H9 (cell line): ENCODE measurements at regions not wholly inside any gene's neighbourhood (a gene's known extent, or its start where the extent isn't known, plus 50 kb on each side); places are given as distances from the start of the nearest gene placed in this dataset.

ENCODE experiments used
- DNase-seq: peaks from one replicate; pipeline ENCODE4 v3.0.0-alpha.2; 2017
- H2AFZ ChIP-seq: one replicate; pipeline ENCODE4 v1.6.1; 2013; ENCODE audit warnings: mild to moderate bottlenecking, low read length, control low read depth, moderate library complexity
- H2AK5ac ChIP-seq: 2 replicates; pipeline ENCODE4 v1.6.1; 2013; ENCODE audit warnings: low read length, control low read depth, mixed read lengths; ENCODE audit not compliant: insufficient read length
- H2BK120ac ChIP-seq: one replicate; pipeline ENCODE4 v1.6.1; 2013; ENCODE audit warnings: low read depth, mild to moderate bottlenecking, low read length, control low read depth, inconsistent platforms; ENCODE audit not compliant: poor library complexity, severe bottlenecking
- H2BK12ac ChIP-seq: 2 replicates; pipeline ENCODE4 v1.6.1; 2013; ENCODE audit warnings: low read length, control low read depth, mixed read lengths, low read depth; ENCODE audit not compliant: insufficient read length
- H2BK15ac ChIP-seq: 2 replicates; pipeline ENCODE4 v1.6.1; 2013; ENCODE audit warnings: low read depth, low read length, control low read depth
- H2BK20ac ChIP-seq: one replicate; pipeline ENCODE4 v1.6.1; 2013; ENCODE audit warnings: low read depth, mild to moderate bottlenecking, low read length, control low read depth, inconsistent platforms; ENCODE audit not compliant: poor library complexity, severe bottlenecking
- H2BK5ac ChIP-seq: 2 replicates; pipeline ENCODE4 v1.6.1; 2013; ENCODE audit warnings: low read length, control low read depth, mixed read lengths; ENCODE audit not compliant: insufficient read length
- H3K14ac ChIP-seq: 2 replicates; pipeline ENCODE4 v1.6.1; 2013; ENCODE audit warnings: low read length, control low read depth; ENCODE audit not compliant: insufficient read depth
- H3K18ac ChIP-seq: 2 replicates; pipeline ENCODE4 v1.6.1; 2013; ENCODE audit warnings: low read depth, mild to moderate bottlenecking, mixed read lengths, low read length, control low read depth; ENCODE audit not compliant: insufficient read length
- H3K23ac ChIP-seq: 2 replicates; pipeline ENCODE4 v1.6.1; 2013; ENCODE audit warnings: low read length, control low read depth, mixed read lengths, low read depth; ENCODE audit not compliant: insufficient read length
- H3K23me2 ChIP-seq: 2 replicates; pipeline ENCODE4 v1.6.1; 2013; ENCODE audit warnings: low read depth, mild to moderate bottlenecking, mixed read lengths, low read length, control low read depth; ENCODE audit not compliant: insufficient read length, poor library complexity, severe bottlenecking
- H3K27ac ChIP-seq: 2 replicates; pipeline ENCODE4 v1.5.1; 2013; ENCODE audit warnings: low read length, control low read depth, mixed read lengths, low read depth; ENCODE audit not compliant: insufficient read length
- H3K27me3 ChIP-seq: 2 replicates; pipeline ENCODE4 v1.6.1; 2013; ENCODE audit warnings: low read length, control low read depth, inconsistent platforms; ENCODE audit not compliant: insufficient read depth
- H3K4ac ChIP-seq: 2 replicates; pipeline ENCODE4 v1.6.1; 2013; ENCODE audit warnings: low read depth, mild to moderate bottlenecking, control low read depth, inconsistent platforms, low read length, moderate library complexity
- H3K4me1 ChIP-seq: 2 replicates; pipeline ENCODE4 v1.6.1; 2013; ENCODE audit warnings: low read length, control low read depth, inconsistent platforms; ENCODE audit not compliant: insufficient read depth
- H3K4me2 ChIP-seq: 2 replicates; pipeline ENCODE4 v1.6.1; 2013; ENCODE audit warnings: low read length, control low read depth, mixed read lengths; ENCODE audit not compliant: insufficient read length, insufficient read depth
- H3K56ac ChIP-seq: 2 replicates; pipeline ENCODE4 v1.6.1; 2013; ENCODE audit warnings: low read depth, mild to moderate bottlenecking, mixed read lengths, low read length, control low read depth; ENCODE audit not compliant: insufficient read length
- H3K79me1 ChIP-seq: 2 replicates; pipeline ENCODE4 v1.6.1; 2013; ENCODE audit warnings: low read depth, mild to moderate bottlenecking, moderate library complexity, low read length, control low read depth, inconsistent platforms; ENCODE audit not compliant: insufficient read depth, poor library complexity, severe bottlenecking
- H3K79me2 ChIP-seq: 2 replicates; pipeline ENCODE4 v1.6.1; 2013; ENCODE audit warnings: low read length, control low read depth, inconsistent platforms; ENCODE audit not compliant: insufficient read depth
- H3K9ac ChIP-seq: 2 replicates; pipeline ENCODE4 v1.6.1; 2013; ENCODE audit warnings: low read length, control low read depth, mixed read lengths; ENCODE audit not compliant: insufficient read length; ENCODE audit errors: extremely low read depth
- H3K9me3 ChIP-seq: one replicate; pipeline ENCODE4 v1.6.1; 2013; ENCODE audit warnings: low read depth, low read length, inconsistent platforms; ENCODE audit not compliant: control insufficient read depth
- H3T11ph ChIP-seq: one replicate; pipeline ENCODE4 v1.6.1; 2013; ENCODE audit warnings: mild to moderate bottlenecking, low read length, control low read depth, inconsistent platforms
- H4K20me1 ChIP-seq: one replicate; pipeline ENCODE4 v1.6.1; 2013; ENCODE audit not compliant: control insufficient read depth, insufficient read length, insufficient read depth
- H4K5ac ChIP-seq: 2 replicates; pipeline ENCODE4 v1.6.1; 2013; ENCODE audit warnings: low read depth, mild to moderate bottlenecking, mixed read lengths, low read length, control low read depth; ENCODE audit not compliant: insufficient read length
- H4K8ac ChIP-seq: replicated peaks from 2 replicates; pipeline ENCODE4 v1.6.1; 2013; ENCODE audit warnings: low read length, control low read depth, mixed read lengths, low read depth; ENCODE audit not compliant: insufficient read length
- H4K91ac ChIP-seq: 2 replicates; pipeline ENCODE4 v1.6.1; 2013; ENCODE audit warnings: low read depth, mild to moderate bottlenecking, moderate library complexity, mixed read lengths, low read length, control low read depth; ENCODE audit not compliant: insufficient read length
- H3K27ac Mint-ChIP-seq, 3 experiments: 2 replicates in 2 of 3; 3 replicates in 1 of 3; pipeline ENCODE4 v1.8.0; 2020 to 2021; ENCODE audit warnings: mixed read lengths in 3 of 3, mild to moderate bottlenecking in 1 of 3, moderate library complexity in 1 of 3
- H3K27me3 Mint-ChIP-seq: 2 replicates; pipeline ENCODE4 v1.8.0; 2021; ENCODE audit warnings: low read depth, mild to moderate bottlenecking, moderate library complexity, mixed read lengths
- H3K36me3 Mint-ChIP-seq, 3 experiments: 2 replicates in 2 of 3; 3 replicates in 1 of 3; pipeline ENCODE4 v1.8.0; 2020 to 2021; ENCODE audit warnings: low read depth in 3 of 3, mixed read lengths in 3 of 3; ENCODE audit not compliant: insufficient read depth in 1 of 3
- H3K4me1 Mint-ChIP-seq, 2 experiments: 2 replicates each; pipeline ENCODE4 v1.8.0; 2020; ENCODE audit warnings: mixed read lengths in 2 of 2
- H3K4me3 Mint-ChIP-seq, 2 experiments: 2 replicates in 1 of 2; 3 replicates in 1 of 2; pipeline ENCODE4 v1.8.0; 2020 to 2021; ENCODE audit warnings: mild to moderate bottlenecking in 2 of 2, mixed read lengths in 2 of 2, moderate library complexity in 1 of 2
- H3K9me3 Mint-ChIP-seq, 2 experiments: 2 replicates in 1 of 2; 3 replicates in 1 of 2; pipeline ENCODE4 v1.8.0; 2020; ENCODE audit warnings: mild to moderate bottlenecking in 2 of 2, mixed read lengths in 2 of 2, moderate library complexity in 1 of 2
- CTCF ChIP-seq: fragments of 200-600 bp; sonication (generic); conservative IDR thresholded peaks from 3 replicates; pipeline ENCODE4 v1.8.0; 2021; ENCODE audit warnings: antibody characterized with exemption, mild to moderate bottlenecking
- WGBS: extraction: QIAGEN DNeasy Blood & Tissue Kit; methylation state at CpG from one replicate; pipeline ENCODE4 v1.1.7; 2013; ENCODE audit warnings: missing lambda C conversion rate, low lambda C conversion rate, mixed read lengths; ENCODE audit not compliant: insufficient read length; ENCODE audit errors: extremely low coverage; 5-methylcytosine and 5-hydroxymethylcytosine counted together

GRCh38 chr16:52237823-52238222 is 309.1 kb downstream of the TOX3 start:
- Histone ChIP-seq H3K23ac (no peak overlapping the region), H2AFZ (no peak overlapping the region), H3K4ac (no peak overlapping the region), H2BK15ac (no peak overlapping the region), H3T11ph (no peak overlapping the region), H3K79me1 (no peaks in the 10 kb centered on the region), H3K18ac (no peak overlapping the region), H2BK12ac (no peak overlapping the region), H3K56ac (no peak overlapping the region), H2BK120ac (no peak overlapping the region), H4K91ac (no peak overlapping the region), H3K4me1 (no peaks in the 10 kb centered on the region), H2AK5ac (no peak overlapping the region), H3K14ac (no peak overlapping the region), H4K20me1 (no peaks in the 10 kb centered on the region), H3K9ac (no peak overlapping the region), H3K9me3 (no peaks in the 10 kb centered on the region), H3K27me3 (no peaks in the 10 kb centered on the region), H3K4me2 (no peak overlapping the region), H3K23me2 (no peaks in the 10 kb centered on the region), H2BK20ac (no peak overlapping the region), H3K27ac (no peak overlapping the region), H4K5ac (no peak overlapping the region), H2BK5ac (no peak overlapping the region), H4K8ac (no peak overlapping the region), H3K79me2 (no peaks in the 10 kb centered on the region)
- no peak overlapping the region for H3K4me3 Mint-ChIP-seq
- no peak for DNase-seq
- peaks cover 0 to 10% (median 3%) of the 10 kb centered on the region in 3 experiments; a peak in 3 of 7 replicates for H3K36me3 Mint-ChIP-seq
- no peaks in the 10 kb centered on the region for H3K27me3 Mint-ChIP-seq
- H3K4me1 Mint-ChIP-seq = peaks cover 3 to 11% of the 10 kb centered on the region in 2 experiments; a peak in 3 of 4 replicates
- WGBS = no CpG with 5 or more reads among the region's 9 CpGs
- H3K27ac Mint-ChIP-seq = peak overlapping the region in 1 of 3 experiments; percentile 93; a peak in 2 of 7 replicates
- TF ChIP-seq CTCF = no peak
- peaks cover 4 to 8% of the 10 kb centered on the region in 2 experiments; a peak in 2 of 5 replicates for H3K9me3 Mint-ChIP-seq
